Prostate gland (tissue), 2 donors: ENCODE measurements at regions not wholly inside any gene's neighbourhood (a gene's known extent, or its start where the extent isn't known, plus 50 kb on each side); places are given as distances from the start of the nearest gene placed in this dataset.

Experiments
- POLR2A ChIP-seq: fragments of 450-650 bp; IDR thresholded peaks from one replicate; pipeline ENCODE4 v1.6.1; 2016; ENCODE audit warnings: antibody characterized with exemption, mild to moderate bottlenecking
- POLR2AphosphoS5 ChIP-seq: sonication (generic); formaldehyde crosslinking; IDR thresholded peaks from one replicate; pipeline ENCODE4 v1.6.1; 2017; ENCODE audit warnings: antibody characterized with exemption
- TF ChIP-seq, protein P1 (sequence below), 4 experiments: fragments of 200-600 bp in 2 of 4; fragments of 450-650 bp in 2 of 4; sonication (generic) in 2 of 4; IDR thresholded peaks; 1 replicate in 3 of 4; 2 replicates in 1 of 4; pipeline ENCODE4 v1.5.1; 2016 to 2019; ENCODE audit warnings: antibody characterized with exemption in 4 of 4, mild to moderate bottlenecking in 2 of 4, moderate library complexity in 2 of 4

- TF ChIP-seq POLR2A (no peak), POLR2AphosphoS5 (no peak)
- TF ChIP-seq, protein P1, sequence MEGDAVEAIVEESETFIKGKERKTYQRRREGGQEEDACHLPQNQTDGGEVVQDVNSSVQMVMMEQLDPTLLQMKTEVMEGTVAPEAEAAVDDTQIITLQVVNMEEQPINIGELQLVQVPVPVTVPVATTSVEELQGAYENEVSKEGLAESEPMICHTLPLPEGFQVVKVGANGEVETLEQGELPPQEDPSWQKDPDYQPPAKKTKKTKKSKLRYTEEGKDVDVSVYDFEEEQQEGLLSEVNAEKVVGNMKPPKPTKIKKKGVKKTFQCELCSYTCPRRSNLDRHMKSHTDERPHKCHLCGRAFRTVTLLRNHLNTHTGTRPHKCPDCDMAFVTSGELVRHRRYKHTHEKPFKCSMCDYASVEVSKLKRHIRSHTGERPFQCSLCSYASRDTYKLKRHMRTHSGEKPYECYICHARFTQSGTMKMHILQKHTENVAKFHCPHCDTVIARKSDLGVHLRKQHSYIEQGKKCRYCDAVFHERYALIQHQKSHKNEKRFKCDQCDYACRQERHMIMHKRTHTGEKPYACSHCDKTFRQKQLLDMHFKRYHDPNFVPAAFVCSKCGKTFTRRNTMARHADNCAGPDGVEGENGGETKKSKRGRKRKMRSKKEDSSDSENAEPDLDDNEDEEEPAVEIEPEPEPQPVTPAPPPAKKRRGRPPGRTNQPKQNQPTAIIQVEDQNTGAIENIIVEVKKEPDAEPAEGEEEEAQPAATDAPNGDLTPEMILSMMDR (IDR thresholded peaks at IDR 0.05), result no peak
Measured at GRCh38 chr12:89155826-89156225, 196.5 kb downstream of the DUSP6 start.
